Dendritic cell treated with granulocyte-macrophage colony-stimulating factor and Interleukin-4, amounts not matched to agents 40 ng/mL and 50 ng/mL, for 4 days (primary cell): ENCODE measurements at regions not wholly inside any gene's neighbourhood (a gene's known extent, or its start where the extent isn't known, plus 50 kb on each side); places are given as distances from the start of the nearest gene placed in this dataset.
"Not testable (repeated sequence)": the region's sequence is repeated elsewhere in the genome, so short reads cannot be mapped to it uniquely, and the experiment has no call there.

Source experiments
- H3K27ac Mint-ChIP-seq: one replicate; pipeline ENCODE4 v1.8.0; 2022; ENCODE audit warnings: mild to moderate bottlenecking, mixed read lengths
- H3K27me3 Mint-ChIP-seq: one replicate; pipeline ENCODE4 v1.8.0; 2022; ENCODE audit warnings: mild to moderate bottlenecking, mixed read lengths
- H3K36me3 Mint-ChIP-seq: one replicate; pipeline ENCODE4 v1.8.0; 2022; ENCODE audit warnings: low read depth, mixed read lengths
- H3K4me1 Mint-ChIP-seq: one replicate; pipeline ENCODE4 v1.8.0; 2022; ENCODE audit warnings: low read depth, mixed read lengths
- H3K4me3 Mint-ChIP-seq: one replicate; pipeline ENCODE4 v1.8.0; 2022; ENCODE audit warnings: mild to moderate bottlenecking, moderate library complexity, mixed read lengths
- H3K9me3 Mint-ChIP-seq: one replicate; pipeline ENCODE4 v1.8.0; 2022; ENCODE audit warnings: mixed read lengths
- intact Hi-C: fragments of 100-400 bp; cut with micrococcal nuclease; formaldehyde crosslinking; loops from one replicate; pipeline ENCODE4 v1.15.0; 2022

GRCh38 chr9:31137176-31138160 lies 1247.0 kb upstream of the ACO1 start:
- H3K36me3 Mint-ChIP-seq = no peaks in the 10 kb centered on the region

GRCh38 chr9:31140316-31140715 lies 1244.1 kb upstream of the ACO1 start:
- H3K9me3 Mint-ChIP-seq = no peaks in the 10 kb centered on the region
- H3K4me3 Mint-ChIP-seq = no peak overlapping the region
- H3K27ac Mint-ChIP-seq = no peak overlapping the region
- H3K4me1 Mint-ChIP-seq = no peaks in the 10 kb centered on the region
- no peaks in the 10 kb centered on the region for H3K27me3 Mint-ChIP-seq
- no peaks in the 10 kb centered on the region for H3K36me3 Mint-ChIP-seq
- intact Hi-C loops = no loop called here

More at GRCh38 chr9:31137176-31138160, 1247.0 kb upstream of the ACO1 start:
- H3K4me1 Mint-ChIP-seq = no peaks in the 10 kb centered on the region
- no peaks in the 10 kb centered on the region for H3K9me3 Mint-ChIP-seq
- intact Hi-C loops = no loop called here
- no peak overlapping the region for H3K4me3 Mint-ChIP-seq
- no peaks in the 10 kb centered on the region for H3K27me3 Mint-ChIP-seq
- no peak overlapping the region for H3K27ac Mint-ChIP-seq

GRCh38 chr9:31142456-31142855 lies 1242.0 kb upstream of the ACO1 start:
- no peaks in the 10 kb centered on the region for H3K4me1 Mint-ChIP-seq
- no peak overlapping the region for H3K4me3 Mint-ChIP-seq
- no peaks in the 10 kb centered on the region for H3K27me3 Mint-ChIP-seq
- H3K27ac Mint-ChIP-seq = no peak overlapping the region
- intact Hi-C loops = no loop called here
- no peaks in the 10 kb centered on the region for H3K9me3 Mint-ChIP-seq
- H3K36me3 Mint-ChIP-seq = no peaks in the 10 kb centered on the region

- H3K9me3 Mint-ChIP-seq = no peaks in the 10 kb centered on the region
- no peaks in the 10 kb centered on the region for H3K27me3 Mint-ChIP-seq
- no peak overlapping the region for H3K27ac Mint-ChIP-seq
- no peaks in the 10 kb centered on the region for H3K4me1 Mint-ChIP-seq
- H3K36me3 Mint-ChIP-seq = no peaks in the 10 kb centered on the region
- no peak overlapping the region for H3K4me3 Mint-ChIP-seq
- intact Hi-C loops = no loop called here
Measured at GRCh38 chr9:31144614-31145013, 1239.8 kb upstream of the ACO1 start.

GRCh38 chr9:31146485-31147166 lies 1237.8 kb upstream of the ACO1 start:
- Mint-ChIP-seq H3K9me3 (no peaks in the 10 kb centered on the region), H3K27ac (no peak overlapping the region), H3K4me1 (no peaks in the 10 kb centered on the region), H3K27me3 (no peaks in the 10 kb centered on the region), H3K36me3 (no peaks in the 10 kb centered on the region), H3K4me3 (no peak overlapping the region)
- intact Hi-C loops = no loop called here

GRCh38 chr9:31153250-31153840 lies 1231.1 kb upstream of the ACO1 start:
- Mint-ChIP-seq H3K9me3 (peaks cover 10% of the 10 kb centered on the region), H3K4me1 (no peaks in the 10 kb centered on the region), H3K4me3 (no peak overlapping the region), H3K36me3 (no peaks in the 10 kb centered on the region), H3K27ac (no peak overlapping the region), H3K27me3 (no peaks in the 10 kb centered on the region)
- intact Hi-C loops = no loop called here

GRCh38 chr9:31166516-31166915 lies 1217.9 kb upstream of the ACO1 start:
- no peaks in the 10 kb centered on the region for H3K27me3 Mint-ChIP-seq
- intact Hi-C loops = no loop called here
- H3K4me3 Mint-ChIP-seq = no peak overlapping the region
- peaks cover 12% of the 10 kb centered on the region for H3K9me3 Mint-ChIP-seq
- H3K27ac Mint-ChIP-seq = no peak overlapping the region
- H3K36me3 Mint-ChIP-seq = no peaks in the 10 kb centered on the region
- H3K4me1 Mint-ChIP-seq = no peaks in the 10 kb centered on the region

- intact Hi-C loops = no loop called here
- Mint-ChIP-seq H3K4me3 (no peak overlapping the region), H3K36me3 (no peaks in the 10 kb centered on the region), H3K9me3 (peaks cover 12% of the 10 kb centered on the region), H3K4me1 (no peaks in the 10 kb centered on the region), H3K27me3 (no peaks in the 10 kb centered on the region), H3K27ac (no peak overlapping the region)
Measured at GRCh38 chr9:31168161-31168560, 1216.3 kb upstream of the ACO1 start.

GRCh38 chr9:31174681-31175080 lies 1209.8 kb upstream of the ACO1 start:
- H3K4me1 Mint-ChIP-seq = no peaks in the 10 kb centered on the region
- H3K4me3 Mint-ChIP-seq = no peak overlapping the region
- no peaks in the 10 kb centered on the region for H3K27me3 Mint-ChIP-seq
- H3K27ac Mint-ChIP-seq = no peak overlapping the region
- intact Hi-C loops = no loop called here
- H3K36me3 Mint-ChIP-seq = no peaks in the 10 kb centered on the region
- H3K9me3 Mint-ChIP-seq = no peaks in the 10 kb centered on the region

GRCh38 chr9:31183866-31184265 lies 1200.6 kb upstream of the ACO1 start:
- H3K9me3 Mint-ChIP-seq = no peaks in the 10 kb centered on the region
- no peak overlapping the region for H3K27ac Mint-ChIP-seq
- intact Hi-C loops = no loop called here
- no peak overlapping the region for H3K4me3 Mint-ChIP-seq
- no peaks in the 10 kb centered on the region for H3K36me3 Mint-ChIP-seq
- H3K4me1 Mint-ChIP-seq = no peaks in the 10 kb centered on the region
- H3K27me3 Mint-ChIP-seq = no peaks in the 10 kb centered on the region

- no peaks in the 10 kb centered on the region for H3K9me3 Mint-ChIP-seq
- intact Hi-C loops = no loop called here
- no peaks in the 10 kb centered on the region for H3K36me3 Mint-ChIP-seq
- no peak overlapping the region for H3K27ac Mint-ChIP-seq
- H3K27me3 Mint-ChIP-seq = no peaks in the 10 kb centered on the region
- no peaks in the 10 kb centered on the region for H3K4me1 Mint-ChIP-seq
- H3K4me3 Mint-ChIP-seq = no peak overlapping the region
Measured at GRCh38 chr9:31185831-31186230, 1198.6 kb upstream of the ACO1 start.

- Mint-ChIP-seq H3K4me1 (no peaks in the 10 kb centered on the region), H3K27ac (no peak overlapping the region), H3K36me3 (no peaks in the 10 kb centered on the region), H3K27me3 (no peaks in the 10 kb centered on the region), H3K9me3 (no peaks in the 10 kb centered on the region), H3K4me3 (no peak overlapping the region)
- intact Hi-C loops = no loop called here
Measured at GRCh38 chr9:31188496-31188895, 1195.9 kb upstream of the ACO1 start.

GRCh38 chr9:31210978-31211570 lies 1173.4 kb upstream of the ACO1 start:
- no peak overlapping the region for H3K27ac Mint-ChIP-seq
- H3K4me3 Mint-ChIP-seq = no peak overlapping the region
- no peaks in the 10 kb centered on the region for H3K4me1 Mint-ChIP-seq
- H3K36me3 Mint-ChIP-seq = no peaks in the 10 kb centered on the region
- peaks cover 8% of the 10 kb centered on the region for H3K9me3 Mint-ChIP-seq
- no peaks in the 10 kb centered on the region for H3K27me3 Mint-ChIP-seq
- intact Hi-C loops = no loop called here

GRCh38 chr9:31229976-31230375 lies 1154.5 kb upstream of the ACO1 start:
- H3K9me3 Mint-ChIP-seq = peaks cover 28% of the 10 kb centered on the region
- intact Hi-C loops, H3K27me3 Mint-ChIP-seq, H3K4me1 Mint-ChIP-seq, H3K27ac Mint-ChIP-seq, H3K4me3 Mint-ChIP-seq, H3K36me3 Mint-ChIP-seq: not testable (repeated sequence)
